H1 (cell line): ENCODE measurements at regions not wholly inside any gene's neighbourhood (a gene's known extent, or its start where the extent isn't known, plus 50 kb on each side); places are given as distances from the start of the nearest gene placed in this dataset.

Experiments
- CTCF ChIA-PET: fragments of 300-600 bp; sonication (Branson Sonifier 250); formaldehyde crosslinking; loops from one replicate; lab custom pipeline; 2021; ENCODE audit not compliant: partially characterized antibody; lab: Charles Lee
- POLR2A ChIA-PET: fragments of 300-600 bp; sonication (Branson Sonifier 250); formaldehyde crosslinking; loops from one replicate; lab custom pipeline; 2021; ENCODE audit warnings: inconsistent platforms; ENCODE audit not compliant: partially characterized antibody; lab: Charles Lee
- DNase-seq, 2 experiments: peaks; one replicate each; pipeline versions ENCODE4 v3.0.0 to v3.0.0-alpha.2; 2010 to 2022; ENCODE audit warnings: low spot score in 2 of 2, low read depth in 1 of 2, mixed read lengths in 1 of 2
- FAIRE-seq: peaks from 2 replicates; lab custom pipeline; 2011; peaks lifted over from hg19 to GRCh38; lab: Jason Lieb, UNC
- H2AFZ ChIP-seq: 2 replicates; pipeline ENCODE4 v1.8.1; 2012; ENCODE audit warnings: low read length, inconsistent platforms
- H2AK5ac ChIP-seq: 2 replicates; pipeline ENCODE4 v1.6.1; 2013; ENCODE audit warnings: low read depth, low read length
- H2BK120ac ChIP-seq: replicated peaks from 2 replicates; pipeline ENCODE3; 2013; ENCODE audit warnings: low read depth, low read length, inconsistent platforms
- H2BK12ac ChIP-seq: 2 replicates; pipeline ENCODE4 v1.6.1; 2013; ENCODE audit warnings: low read depth, low read length
- H2BK15ac ChIP-seq: 2 replicates; pipeline ENCODE4 v1.6.1; 2013; ENCODE audit warnings: low read length
- H2BK20ac ChIP-seq: 2 replicates; pipeline ENCODE4 v1.6.1; 2013; ENCODE audit warnings: low read length
- H2BK5ac ChIP-seq: 2 replicates; pipeline ENCODE4 v1.6.1; 2013; ENCODE audit warnings: low read depth, low read length
- H3K14ac ChIP-seq: 2 replicates; pipeline ENCODE4 v1.6.1; 2013; ENCODE audit warnings: inconsistent platforms; ENCODE audit not compliant: insufficient read length
- H3K18ac ChIP-seq: 2 replicates; pipeline ENCODE4 v1.6.1; 2013; ENCODE audit warnings: low read length; ENCODE audit errors: extremely low read depth
- H3K23ac ChIP-seq: 2 replicates; pipeline ENCODE4 v1.6.1; 2013; ENCODE audit warnings: inconsistent platforms; ENCODE audit not compliant: insufficient read length
- H3K23me2 ChIP-seq: 2 replicates; pipeline ENCODE4 v1.6.1; 2013; ENCODE audit warnings: low read depth, low read length
- H3K27ac ChIP-seq: 2 replicates; pipeline ENCODE4 v1.6.1; 2011; ENCODE audit warnings: low read depth, low read length, inconsistent platforms
- H3K27me3 ChIP-seq, 4 experiments: replicated peaks in 1 of 4; 1 replicate in 1 of 4; 2 replicates in 3 of 4; pipeline versions ENCODE4 v1.6.1 to v1.8.1; 2011 to 2013; ENCODE audit warnings: low read length in 3 of 4, mild to moderate bottlenecking in 3 of 4, inconsistent platforms in 2 of 4, mixed read lengths in 2 of 4, moderate library complexity in 1 of 4; ENCODE audit not compliant: control insufficient read depth in 3 of 4, insufficient read depth in 3 of 4; ENCODE audit errors: extremely low read depth in 1 of 4
- H3K36me3 ChIP-seq, 4 experiments: 2 replicates each; pipeline versions ENCODE4 v1.6.1 to v1.8.1; 2011 to 2013; ENCODE audit warnings: mild to moderate bottlenecking in 4 of 4, low read length in 3 of 4, moderate library complexity in 2 of 4, control low read depth in 1 of 4, inconsistent platforms in 1 of 4; ENCODE audit not compliant: insufficient read depth in 4 of 4, control insufficient read depth in 2 of 4
- H3K4ac ChIP-seq: replicated peaks from 2 replicates; pipeline ENCODE3; 2013; ENCODE audit warnings: low read length, low read depth, mixed read lengths, inconsistent platforms; ENCODE audit not compliant: insufficient read length
- H3K4me1 ChIP-seq, 4 experiments: replicated peaks in 1 of 4; 1 replicate in 1 of 4; 2 replicates in 3 of 4; pipeline versions ENCODE4 v1.6.1 to v1.8.1; 2011 to 2013; ENCODE audit warnings: low read length in 3 of 4, inconsistent platforms in 2 of 4, mixed read lengths in 1 of 4; ENCODE audit not compliant: insufficient read depth in 4 of 4, control insufficient read depth in 3 of 4
- H3K4me2 ChIP-seq, 2 experiments: 2 replicates each; pipeline versions ENCODE4 v1.6.1 to v1.8.1; 2011 to 2013; ENCODE audit warnings: low read depth in 2 of 2, low read length in 2 of 2, control low read depth in 1 of 2, inconsistent platforms in 1 of 2, mild to moderate bottlenecking in 1 of 2; ENCODE audit not compliant: insufficient read depth in 1 of 2
- H3K4me3 ChIP-seq, 4 experiments: fragments of 200-600, 300-600 bp in 1 of 4; sonication (generic), shearing (Covaris generic), sonication (Bioruptor Twin) in 1 of 4; 2 replicates each; pipeline versions ENCODE4 v1.5.1 to v1.8.1; 2011 to 2016; ENCODE audit warnings: low read length in 4 of 4, low read depth in 3 of 4, control low read depth in 2 of 4, inconsistent platforms in 2 of 4, mild to moderate bottlenecking in 2 of 4, mixed read lengths in 1 of 4, moderate library complexity in 1 of 4; ENCODE audit not compliant: insufficient read depth in 2 of 4; ENCODE audit errors: extremely low read depth in 1 of 4
- H3K56ac ChIP-seq: replicated peaks from 2 replicates; pipeline ENCODE3; 2013; ENCODE audit warnings: low read depth, mild to moderate bottlenecking, mixed read lengths, low read length, inconsistent platforms; ENCODE audit not compliant: insufficient read length
- H3K79me1 ChIP-seq: 2 replicates; pipeline ENCODE4 v1.6.1; 2013; ENCODE audit warnings: low read depth, low read length, control low read depth
- H3K79me2 ChIP-seq, 2 experiments: 2 replicates each; pipeline versions ENCODE4 v1.6.1 to v1.8.1; 2012 to 2013; ENCODE audit warnings: low read length in 2 of 2, mild to moderate bottlenecking in 2 of 2, inconsistent platforms in 1 of 2; ENCODE audit not compliant: insufficient read depth in 2 of 2, control insufficient read depth in 1 of 2
- H3K9ac ChIP-seq, 4 experiments: replicated peaks in 1 of 4; 1 replicate in 1 of 4; 2 replicates in 3 of 4; pipeline versions ENCODE4 v1.6.1 to v1.8.1; 2011 to 2013; ENCODE audit warnings: low read depth in 3 of 4, low read length in 3 of 4, control low read depth in 2 of 4, mild to moderate bottlenecking in 2 of 4, moderate library complexity in 2 of 4, inconsistent platforms in 1 of 4; ENCODE audit errors: extremely low read depth in 1 of 4
- H3K9me3 ChIP-seq, 2 experiments: 2 replicates each; pipeline versions ENCODE4 v1.6.1 to v1.8.1; 2012 to 2013; ENCODE audit warnings: mild to moderate bottlenecking in 2 of 2, moderate library complexity in 2 of 2, control low read depth in 1 of 2, inconsistent platforms in 1 of 2, low read depth in 1 of 2, low read length in 1 of 2, mixed read lengths in 1 of 2; ENCODE audit not compliant: insufficient read depth in 2 of 2
- H4K20me1 ChIP-seq, 2 experiments: replicated peaks in 1 of 2; 2 replicates each; pipeline versions ENCODE3 to v1.8.1; 2011 to 2013; ENCODE audit warnings: inconsistent platforms in 2 of 2, low read length in 2 of 2, mild to moderate bottlenecking in 1 of 2; ENCODE audit not compliant: insufficient read depth in 2 of 2, control insufficient read depth in 1 of 2
- H4K5ac ChIP-seq: 2 replicates; pipeline ENCODE4 v1.6.1; 2013; ENCODE audit warnings: low read length, low read depth, mixed read lengths, inconsistent platforms; ENCODE audit not compliant: insufficient read length
- H4K8ac ChIP-seq: 2 replicates; pipeline ENCODE4 v1.8.0; 2013; ENCODE audit warnings: mild to moderate bottlenecking, moderate library complexity, low read length, inconsistent platforms; ENCODE audit not compliant: insufficient read depth; ENCODE audit errors: extremely low read depth
- H4K91ac ChIP-seq: replicated peaks from 2 replicates; pipeline ENCODE3; 2013; ENCODE audit warnings: low read length, mixed read lengths, inconsistent platforms; ENCODE audit not compliant: insufficient read length
- CBX5 ChIP-seq: fragments of 300-800, 300-1000 bp; sonication (generic); IDR thresholded peaks from 2 replicates; pipeline ENCODE4 v1.7.1; 2016; ENCODE audit warnings: antibody characterized with exemption, low read length, low read depth
- CEBPB ChIP-seq: IDR thresholded peaks from 2 replicates; pipeline ENCODE4 v1.6.1; 2012; ENCODE audit warnings: low read depth, low read length
- FOSL1 ChIP-seq: IDR thresholded peaks from 2 replicates; pipeline ENCODE4 v1.6.1; 2011; ENCODE audit warnings: mild to moderate bottlenecking, low read depth, low read length, moderate library complexity; ENCODE audit not compliant: insufficient read depth
- KDM1A ChIP-seq: fragments of 200-600, 300-600 bp; sonication (generic); IDR thresholded peaks from 2 replicates; pipeline ENCODE4 v1.7.1; 2016; ENCODE audit warnings: mild to moderate bottlenecking, low read length, borderline replicate concordance
- RBBP5 ChIP-seq: IDR thresholded peaks from 2 replicates; pipeline ENCODE4 v1.7.1; 2012; ENCODE audit warnings: low read depth, mild to moderate bottlenecking, inconsistent platforms, low read length, moderate library complexity, borderline replicate concordance
- RFX5 ChIP-seq: IDR thresholded peaks from 2 replicates; pipeline ENCODE4 v1.6.1; 2011; ENCODE audit warnings: low read depth, low read length, improper control_type of control experiment, borderline replicate concordance
- SP2 ChIP-seq: IDR thresholded peaks from 2 replicates; pipeline ENCODE4 v1.6.1; 2012; ENCODE audit warnings: mild to moderate bottlenecking, low read length, inconsistent platforms
- TAF1 ChIP-seq: IDR thresholded peaks from 2 replicates; pipeline ENCODE4 v1.6.1; 2011; ENCODE audit warnings: mild to moderate bottlenecking, low read depth, low read length
- TAF7 ChIP-seq: optimal IDR thresholded peaks from 2 replicates; pipeline ENCODE3; 2011; ENCODE audit warnings: low read depth, mild to moderate bottlenecking, inconsistent platforms, low read length, moderate library complexity, borderline replicate concordance
- TBP ChIP-seq: IDR thresholded peaks from 2 replicates; pipeline ENCODE4 v1.6.1; 2011; ENCODE audit warnings: low read depth, low read length, improper control_type of control experiment
- WGBS, 2 experiments: shearing (Covaris generic) in 1 of 2; methylation state at CpG; one replicate each; pipeline versions ENCODE4 v1.1.6 to v1.1.7; 2013 to 2015; ENCODE audit warnings: low lambda C conversion rate in 2 of 2, mixed read lengths in 2 of 2, inconsistent platforms in 1 of 2, low coverage in 1 of 2, missing lambda C conversion rate in 1 of 2; ENCODE audit not compliant: insufficient replicate concordance in 2 of 2, insufficient coverage in 1 of 2, insufficient read length in 1 of 2; ENCODE audit errors: extremely low coverage in 1 of 2, missing lambda C conversion rate in 1 of 2; 5-methylcytosine and 5-hydroxymethylcytosine counted together
- TF ChIP-seq, protein P1 (sequence below): IDR thresholded peaks from 2 replicates; pipeline ENCODE4 v1.6.1; 2011; ENCODE audit warnings: low read length, improper control_type of control experiment
- TF ChIP-seq, protein P2 (sequence below): IDR thresholded peaks from 2 replicates; pipeline ENCODE4 v1.6.1; 2012; ENCODE audit warnings: inconsistent platforms

DNA sequence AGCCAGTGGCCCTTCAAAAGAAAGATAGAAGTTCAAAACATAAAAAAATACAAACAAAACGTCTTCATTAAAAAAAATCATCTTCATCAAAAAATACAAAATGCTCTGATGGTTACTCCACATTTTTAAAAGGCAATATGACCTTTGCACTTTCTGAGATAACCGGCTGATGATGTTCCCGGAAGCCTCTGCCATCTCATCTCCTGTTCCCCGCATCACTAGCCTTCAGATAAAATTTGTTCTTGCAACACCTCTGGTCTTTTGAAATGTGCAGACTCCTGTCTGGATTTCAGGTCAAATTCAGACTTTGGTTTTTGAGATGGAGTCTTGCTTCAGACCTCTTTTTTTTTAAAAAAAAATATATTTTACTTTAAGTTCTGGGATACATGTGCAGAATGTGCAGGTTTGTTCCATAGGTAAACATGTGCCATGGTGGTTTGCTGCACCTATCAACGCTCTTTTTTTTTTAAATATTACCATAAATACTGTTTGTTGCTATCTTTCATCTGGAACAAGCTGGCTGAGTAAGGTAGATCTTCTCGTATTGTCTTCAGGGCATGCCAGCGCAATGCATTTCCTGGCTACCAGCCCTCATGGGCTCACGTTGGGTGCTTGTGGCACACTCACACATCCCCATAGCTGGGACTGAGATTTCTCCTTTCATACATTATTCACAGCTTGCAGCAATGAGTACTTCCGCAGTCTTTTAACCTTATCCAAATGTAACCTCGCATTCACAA is 418.9 kb upstream of the ARGLU1 start:
- no peak overlapping the region for H3K14ac ChIP-seq
- POLR2A ChIA-PET: no interaction called here
- TF ChIP-seq TAF7 (no peak), FOSL1 (no peak), KDM1A (no peak), SP2 (no peak), CBX5 (no peak), RFX5 (no peak), TBP (no peak), RBBP5 (no peak), TAF1 (no peak), CEBPB (no peak)
- TF ChIP-seq, protein P1, sequence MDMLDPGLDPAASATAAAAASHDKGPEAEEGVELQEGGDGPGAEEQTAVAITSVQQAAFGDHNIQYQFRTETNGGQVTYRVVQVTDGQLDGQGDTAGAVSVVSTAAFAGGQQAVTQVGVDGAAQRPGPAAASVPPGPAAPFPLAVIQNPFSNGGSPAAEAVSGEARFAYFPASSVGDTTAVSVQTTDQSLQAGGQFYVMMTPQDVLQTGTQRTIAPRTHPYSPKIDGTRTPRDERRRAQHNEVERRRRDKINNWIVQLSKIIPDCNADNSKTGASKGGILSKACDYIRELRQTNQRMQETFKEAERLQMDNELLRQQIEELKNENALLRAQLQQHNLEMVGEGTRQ: no peak
- TF ChIP-seq, protein P2, sequence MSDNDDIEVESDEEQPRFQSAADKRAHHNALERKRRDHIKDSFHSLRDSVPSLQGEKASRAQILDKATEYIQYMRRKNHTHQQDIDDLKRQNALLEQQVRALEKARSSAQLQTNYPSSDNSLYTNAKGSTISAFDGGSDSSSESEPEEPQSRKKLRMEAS: no peak

More for the DNA sequence above, 418.9 kb upstream of the ARGLU1 start:
- Histone ChIP-seq H3K79me2 (no peaks in the 10 kb centered on the region), H4K91ac (no peak overlapping the region), H3K9ac (no peak overlapping the region), H4K8ac (no peak overlapping the region), H3K9me3 (no peaks in the 10 kb centered on the region), H2BK12ac (no peak overlapping the region), H3K23ac (no peak overlapping the region), H2BK120ac (no peak overlapping the region), H3K4me2 (no peak overlapping the region), H3K4me3 (no peak overlapping the region), H3K4me1 (peaks cover 0 to 5% (median 0%) of the 10 kb centered on the region in 4 experiments; a peak in 1 of 7 replicates), H2AK5ac (no peak overlapping the region), H3K27me3 (peaks cover 0 to 1% (median 0%) of the 10 kb centered on the region in 4 experiments; a peak in 1 of 7 replicates), H3K4ac (no peak overlapping the region), H3K18ac (no peak overlapping the region), H3K79me1 (no peaks in the 10 kb centered on the region), H2BK20ac (no peak overlapping the region), H4K20me1 (no peaks in the 10 kb centered on the region), H3K56ac (no peak overlapping the region), H2BK5ac (no peak overlapping the region), H3K23me2 (no peaks in the 10 kb centered on the region), H3K27ac (no peak overlapping the region), H2AFZ (no peak overlapping the region), H4K5ac (no peak overlapping the region), H3K36me3 (no peaks in the 10 kb centered on the region), H2BK15ac (no peak overlapping the region)
- 92 to 100% methylated on average over 1 to 10 of the region's 10 CpGs for WGBS, 2 experiments
- CTCF ChIA-PET: interaction anchor here (0.6 to 0.7 kb wide), 2 partner anchors 32 to 113 kb away, joined by 5 read pairs; no protein-coding TSS in a partner anchor
- DNase-seq: no peak
- no peak for FAIRE-seq
